ENCODE measurements at regions not wholly inside any gene's neighbourhood (a gene's known extent, or its start where the extent isn't known, plus 50 kb on each side); places are given as distances from the start of the nearest gene placed in this dataset.
"Not testable (repeated sequence)": the region's sequence is repeated elsewhere in the genome, so short reads cannot be mapped to it uniquely, and the experiment has no call there.

- DNase-seq (ENCODE audit: low read depth in 3 of 3), result no peak
These were observed 111.6 kb downstream of the TMEM168 start for GRCh38 chr7:112678626-112679025.

GRCh38 chr7:112689466-112690177 lies 100.6 kb downstream of the TMEM168 start:
- DNase-seq (ENCODE audit: low read depth in 3 of 3), result not testable (repeated sequence)

- DNase-seq (ENCODE audit: low read depth in 3 of 3), result no peak
These were observed 97.9 kb downstream of the TMEM168 start for GRCh38 chr7:112692333-112692732.

- not testable (repeated sequence) for DNase-seq (ENCODE audit: low read depth in 3 of 3)
These were observed 93.0 kb downstream of the TMEM168 start for GRCh38 chr7:112697211-112697610.

GRCh38 chr7:112699725-112700513 lies 90.3 kb downstream of the TMEM168 start:
- no peak for DNase-seq (ENCODE audit: low read depth in 3 of 3)

GRCh38 chr7:112701456-112701855 lies 88.7 kb downstream of the TMEM168 start:
- no peak for DNase-seq (ENCODE audit: low read depth in 3 of 3)

- DNase-seq (ENCODE audit: low read depth in 3 of 3), result no peak
These were observed 82.5 kb downstream of the TMEM168 start for GRCh38 chr7:112707655-112708054.

- DNase-seq (ENCODE audit: low read depth in 3 of 3), result no peak
These were observed 82.0 kb downstream of the TMEM168 start for GRCh38 chr7:112708236-112708635.
